Muscle of leg (tissue), 3 donors: ENCODE measurements at regions not wholly inside any gene's neighbourhood (a gene's known extent, or its start where the extent isn't known, plus 50 kb on each side); places are given as distances from the start of the nearest gene placed in this dataset.

Source experiments
- DNase-seq: peaks from one replicate; pipeline ENCODE4 v3.0.0; 2013
- H3K27ac ChIP-seq: one replicate; pipeline ENCODE4 v1.5.1; 2013; ENCODE audit warnings: mild to moderate bottlenecking, low read length, control low read depth
- H3K27me3 ChIP-seq: one replicate; pipeline ENCODE4 v1.6.1; 2013; ENCODE audit warnings: low read length; ENCODE audit not compliant: control insufficient read depth, insufficient read depth
- H3K36me3 ChIP-seq: one replicate; pipeline ENCODE4 v1.6.1; 2013; ENCODE audit warnings: low read length; ENCODE audit not compliant: control insufficient read depth, insufficient read depth
- H3K4me1 ChIP-seq: one replicate; pipeline ENCODE4 v1.6.1; 2013; ENCODE audit warnings: low read length; ENCODE audit not compliant: control insufficient read depth, insufficient read depth
- H3K4me3 ChIP-seq: one replicate; pipeline ENCODE4 v1.5.1; 2013; ENCODE audit warnings: low read length, control low read depth
- H3K9me3 ChIP-seq: replicated peaks from 2 replicates; pipeline ENCODE4 v1.6.1; 2013; ENCODE audit warnings: low read depth, low read length; ENCODE audit not compliant: control insufficient read depth
- WGBS: methylation state at CpG from one replicate; pipeline ENCODE4 v1.1.5; 2013; ENCODE audit warnings: missing lambda C conversion rate; ENCODE audit not compliant: insufficient coverage; 5-methylcytosine and 5-hydroxymethylcytosine counted together

DNA sequence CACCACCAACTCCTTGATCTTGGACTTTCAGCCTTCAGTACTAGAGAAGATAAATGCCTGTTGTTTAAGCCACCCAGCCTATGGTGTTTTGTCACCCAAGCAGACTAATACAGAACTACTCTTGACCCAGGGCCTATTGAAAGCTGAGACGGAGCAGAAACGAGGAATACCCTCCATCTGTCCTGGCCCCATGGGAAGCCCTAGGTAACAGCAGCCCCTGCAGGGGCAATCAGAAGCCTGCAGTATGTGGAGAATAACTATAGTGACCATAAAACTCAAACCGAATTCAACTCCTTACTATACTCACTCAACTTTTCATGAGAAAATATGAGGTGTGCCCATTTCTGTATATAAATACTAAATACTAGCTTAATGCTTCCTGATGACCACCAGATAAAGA is 307.4 kb downstream of the NUAK1 start:
- H3K9me3 ChIP-seq = no peaks in the 10 kb centered on the region
- H3K4me1 ChIP-seq = no peaks in the 10 kb centered on the region
- H3K27ac ChIP-seq = no peak overlapping the region
- no peaks in the 10 kb centered on the region for H3K27me3 ChIP-seq
- no peak for DNase-seq
- no peaks in the 10 kb centered on the region for H3K36me3 ChIP-seq
- WGBS = no CpG with 5 or more reads among the region's 3 CpGs
- H3K4me3 ChIP-seq = no peak overlapping the region

DNA sequence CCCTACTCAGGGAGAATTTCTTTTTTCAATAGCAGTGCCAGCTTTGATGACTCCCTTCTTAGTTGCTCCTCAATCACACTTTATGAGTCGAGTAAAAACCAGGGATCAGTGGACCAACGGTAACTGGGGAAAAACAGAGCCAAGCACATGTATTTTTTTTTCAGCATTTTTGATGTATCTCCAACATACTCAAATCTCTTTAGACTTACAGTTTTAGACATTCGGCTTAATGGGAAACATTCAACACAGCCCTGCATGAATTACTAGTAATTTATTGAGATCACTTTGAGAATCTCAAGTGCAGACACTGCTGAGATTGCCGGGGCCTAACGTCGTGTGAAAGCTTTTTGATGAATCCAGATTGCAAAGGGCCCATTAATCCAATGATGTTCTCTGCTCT is 306.7 kb downstream of the NUAK1 start:
- Histone ChIP-seq H3K9me3 (no peaks in the 10 kb centered on the region), H3K27me3 (no peaks in the 10 kb centered on the region), H3K4me1 (no peaks in the 10 kb centered on the region), H3K4me3 (no peak overlapping the region), H3K36me3 (no peaks in the 10 kb centered on the region), H3K27ac (no peak overlapping the region)
- no peak for DNase-seq
- WGBS = 46% methylated on average over 6 of the region's 6 CpGs

DNA sequence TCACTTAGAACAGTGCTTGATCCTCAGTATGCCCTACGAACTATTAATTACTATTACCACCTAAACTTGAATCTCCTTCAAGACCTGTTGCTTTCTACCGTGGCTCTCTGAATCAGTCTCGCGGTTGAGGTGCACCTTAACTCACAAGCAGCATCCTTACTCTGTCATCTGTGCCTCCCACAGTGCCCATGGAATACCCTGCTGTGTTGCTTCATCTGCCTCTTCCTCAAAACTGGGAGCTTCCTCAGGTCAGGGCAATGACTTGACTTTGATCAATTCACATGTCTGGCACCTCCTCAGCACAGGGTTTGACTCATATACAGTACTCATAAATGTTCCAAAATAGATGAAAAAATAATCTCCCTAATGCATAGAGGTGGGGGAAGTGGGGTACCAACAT is 305.9 kb downstream of the NUAK1 start:
- 82% methylated on average over 4 of the region's 4 CpGs for WGBS

GRCh38 chr12:105834496-105834895 is 304.3 kb downstream of the NUAK1 start:
- Histone ChIP-seq H3K4me3 (no peak overlapping the region), H3K27ac (no peak overlapping the region), H3K36me3 (no peaks in the 10 kb centered on the region), H3K9me3 (no peaks in the 10 kb centered on the region), H3K4me1 (no peaks in the 10 kb centered on the region), H3K27me3 (no peaks in the 10 kb centered on the region)
- DNase-seq = no peak
- WGBS = no CpG with 5 or more reads among the region's 2 CpGs

More for the DNA sequence above, 305.9 kb downstream of the NUAK1 start:
- H3K36me3 ChIP-seq = no peaks in the 10 kb centered on the region
- H3K4me1 ChIP-seq = no peaks in the 10 kb centered on the region
- no peaks in the 10 kb centered on the region for H3K27me3 ChIP-seq
- H3K4me3 ChIP-seq = no peak overlapping the region
- no peak overlapping the region for H3K27ac ChIP-seq
- H3K9me3 ChIP-seq = no peaks in the 10 kb centered on the region
- DNase-seq = no peak

GRCh38 chr12:105835580-105836241 is 303.0 kb downstream of the NUAK1 start:
- Histone ChIP-seq H3K36me3 (no peaks in the 10 kb centered on the region), H3K9me3 (no peaks in the 10 kb centered on the region), H3K27me3 (no peaks in the 10 kb centered on the region), H3K27ac (no peak overlapping the region), H3K4me1 (no peaks in the 10 kb centered on the region), H3K4me3 (no peak overlapping the region)
- DNase-seq = no peak
- 91% methylated on average over 1 of the region's 4 CpGs for WGBS

DNA sequence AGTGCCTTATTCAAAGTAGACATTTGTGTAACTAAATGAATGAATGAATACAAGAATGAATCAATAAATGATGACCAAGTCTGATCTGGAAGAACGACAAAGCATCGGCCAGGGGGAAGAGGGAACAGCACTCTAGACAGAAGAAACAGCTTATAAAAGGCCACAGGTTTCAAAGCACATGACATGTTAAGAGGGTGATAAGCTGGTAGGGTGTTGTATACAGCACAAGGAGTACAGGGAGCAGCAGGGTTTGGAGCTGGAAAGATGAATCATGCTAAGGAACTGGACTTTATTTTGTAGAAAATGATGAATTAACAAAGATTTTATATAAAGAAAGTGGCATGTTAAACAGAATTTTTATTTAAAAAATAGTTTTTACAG is 302.5 kb downstream of the NUAK1 start:
- WGBS = 61% methylated on average over 2 of the region's 2 CpGs
- Histone ChIP-seq H3K4me3 (no peak overlapping the region), H3K27ac (no peak overlapping the region), H3K27me3 (no peaks in the 10 kb centered on the region), H3K4me1 (no peaks in the 10 kb centered on the region), H3K9me3 (no peaks in the 10 kb centered on the region), H3K36me3 (no peaks in the 10 kb centered on the region)
- DNase-seq = no peak

DNA sequence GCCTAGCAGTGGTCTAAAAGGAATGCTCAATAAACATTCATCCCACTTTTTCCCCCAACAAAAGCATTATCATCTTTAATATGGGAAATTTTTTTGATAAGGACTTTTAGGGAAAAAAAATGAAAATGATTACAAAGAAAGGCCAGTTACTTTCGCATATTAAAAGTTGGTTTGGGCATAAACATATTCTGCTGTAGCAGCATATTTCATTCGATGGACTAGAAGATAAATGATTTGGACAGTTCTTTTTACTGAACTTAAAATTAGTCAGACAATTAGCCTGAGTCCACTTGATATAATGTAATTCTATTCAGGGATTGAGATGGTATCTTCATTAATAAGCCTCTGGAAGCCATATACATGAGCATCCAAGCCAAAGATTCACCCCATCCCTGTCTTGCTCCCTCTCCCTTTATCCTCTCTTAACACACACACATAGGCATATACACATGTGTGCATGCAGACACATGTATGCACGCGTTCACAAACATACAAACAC is 299.1 kb downstream of the NUAK1 start:
- Histone ChIP-seq H3K27me3 (no peaks in the 10 kb centered on the region), H3K4me3 (no peak overlapping the region), H3K27ac (no peak overlapping the region), H3K36me3 (no peaks in the 10 kb centered on the region), H3K4me1 (peaks cover 9% of the 10 kb centered on the region), H3K9me3 (no peaks in the 10 kb centered on the region)
- no peak for DNase-seq
- no CpG with 5 or more reads among the region's 4 CpGs for WGBS

GRCh38 chr12:105840384-105840783 is 298.4 kb downstream of the NUAK1 start:
- Histone ChIP-seq H3K4me3 (no peak overlapping the region), H3K9me3 (no peaks in the 10 kb centered on the region), H3K27me3 (no peaks in the 10 kb centered on the region), H3K27ac (no peak overlapping the region), H3K4me1 (peaks cover 9% of the 10 kb centered on the region), H3K36me3 (no peaks in the 10 kb centered on the region)
- DNase-seq = no peak
- WGBS = 94% methylated on average over 2 of the region's 4 CpGs

DNA sequence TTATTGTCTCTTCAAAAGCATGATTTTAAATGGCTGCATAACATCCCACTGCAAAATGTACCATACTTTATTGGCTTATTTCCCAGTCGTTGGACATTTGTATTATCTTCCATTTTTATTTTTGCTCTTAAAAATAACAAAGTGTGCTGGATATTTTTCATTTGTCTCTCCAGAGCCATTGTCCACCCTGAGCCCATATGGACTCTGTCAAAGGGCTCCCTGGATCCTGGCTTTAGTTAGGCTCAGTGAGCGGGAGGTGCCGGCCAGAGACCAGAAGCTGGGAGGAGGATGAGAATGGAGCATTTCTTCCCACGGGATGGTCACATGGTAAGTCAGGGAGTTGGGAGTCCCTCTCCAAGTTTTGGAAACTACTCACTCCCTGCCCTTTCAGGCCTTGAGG is 296.9 kb downstream of the NUAK1 start:
- Histone ChIP-seq H3K4me1 (peaks cover 9% of the 10 kb centered on the region), H3K36me3 (no peaks in the 10 kb centered on the region), H3K27me3 (no peaks in the 10 kb centered on the region), H3K4me3 (no peak overlapping the region), H3K27ac (no peak overlapping the region), H3K9me3 (no peaks in the 10 kb centered on the region)
- WGBS = 100% methylated on average over 1 of the region's 4 CpGs
- no peak for DNase-seq

DNA sequence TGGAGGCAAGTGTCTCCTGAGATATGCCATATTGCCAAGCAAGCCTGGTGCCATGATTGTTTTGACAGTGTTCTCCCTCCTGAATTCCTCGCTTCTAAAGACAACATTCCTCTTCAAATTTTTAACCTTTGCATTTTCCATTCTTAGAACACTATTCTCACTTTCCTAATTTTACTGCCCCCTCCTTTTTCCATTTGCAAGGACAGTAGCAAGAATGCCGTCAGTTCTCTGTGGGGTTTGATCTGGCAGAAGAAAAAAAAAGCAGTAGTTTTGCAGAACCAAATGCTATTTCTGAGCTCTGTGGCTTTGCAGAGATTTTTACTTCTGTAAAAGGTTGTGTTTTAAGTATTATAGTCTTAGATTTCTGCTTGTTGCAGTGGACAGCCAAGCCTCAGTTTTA is 295.2 kb downstream of the NUAK1 start:
- WGBS = 25% methylated on average over 1 of the region's 2 CpGs
- H3K4me3 ChIP-seq = no peak overlapping the region
- peaks cover 9% of the 10 kb centered on the region for H3K4me1 ChIP-seq
- H3K27ac ChIP-seq = peak overlapping the region; percentile 79
- H3K9me3 ChIP-seq = no peaks in the 10 kb centered on the region
- no peaks in the 10 kb centered on the region for H3K27me3 ChIP-seq
- DNase-seq = no peak
- no peaks in the 10 kb centered on the region for H3K36me3 ChIP-seq
